ENCODE measurements at regions not wholly inside any gene's neighbourhood (a gene's known extent, or its start where the extent isn't known, plus 50 kb on each side); places are given as distances from the start of the nearest gene placed in this dataset.

DNA sequence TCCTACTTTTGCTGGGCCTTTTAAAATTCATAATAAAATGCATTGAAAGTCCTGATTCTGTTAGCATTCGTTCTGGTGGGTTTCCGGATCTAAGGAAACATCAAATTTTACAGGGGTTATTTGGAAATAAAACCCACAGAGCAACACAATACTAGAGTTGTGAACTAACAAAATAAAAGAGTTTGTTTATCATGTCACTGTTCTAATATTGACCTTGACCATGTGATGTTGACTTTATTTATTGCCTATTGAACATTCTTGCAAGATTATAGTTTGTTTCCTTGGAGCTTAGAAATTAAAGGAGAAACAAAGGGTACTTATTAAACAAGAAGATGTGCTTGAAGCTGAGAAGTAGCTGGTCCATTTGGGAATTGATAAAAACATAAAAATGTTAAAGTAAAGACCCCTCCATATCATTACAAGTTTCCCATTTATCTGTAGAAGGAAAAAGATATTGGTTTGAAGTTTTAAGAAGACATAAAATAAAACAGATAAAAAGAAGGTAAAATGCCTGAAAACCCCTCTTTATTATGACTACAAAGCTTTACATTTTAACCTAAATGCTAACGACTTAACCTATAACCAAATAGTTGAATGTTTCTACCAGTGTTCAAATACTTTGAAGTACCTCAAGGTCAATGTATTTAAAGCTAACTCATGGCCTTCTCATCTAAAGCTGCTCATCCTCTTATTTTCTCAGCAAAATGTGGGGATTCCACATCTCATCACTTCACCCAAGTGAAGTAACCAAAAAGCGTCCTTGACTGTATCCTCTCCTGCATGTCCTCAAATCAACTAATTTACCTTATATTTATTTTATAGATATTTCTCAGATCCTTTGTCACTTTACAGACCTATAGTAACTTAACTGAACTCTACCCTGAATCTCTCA is 179.6 kb downstream of the GASK1B start:
- TF ChIP-seq EP300 (IDR thresholded peaks at IDR 0.05; ENCODE audit: borderline replicate concordance) (no peak), TAF1 (IDR thresholded peaks at IDR 0.05; ENCODE audit: low read depth) (no peak), YY1 (IDR thresholded peaks at IDR 0.05; ENCODE audit: low read depth) (no peak), TEAD4 (IDR thresholded peaks at IDR 0.05) (no peak), RAD21 (IDR thresholded peaks at IDR 0.05; ENCODE audit: low read depth) (no peak), EGR1 (IDR thresholded peaks at IDR 0.05) (no peak)
- TF ChIP-seq, protein P1, sequence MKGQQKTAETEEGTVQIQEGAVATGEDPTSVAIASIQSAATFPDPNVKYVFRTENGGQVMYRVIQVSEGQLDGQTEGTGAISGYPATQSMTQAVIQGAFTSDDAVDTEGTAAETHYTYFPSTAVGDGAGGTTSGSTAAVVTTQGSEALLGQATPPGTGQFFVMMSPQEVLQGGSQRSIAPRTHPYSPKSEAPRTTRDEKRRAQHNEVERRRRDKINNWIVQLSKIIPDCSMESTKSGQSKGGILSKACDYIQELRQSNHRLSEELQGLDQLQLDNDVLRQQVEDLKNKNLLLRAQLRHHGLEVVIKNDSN (IDR thresholded peaks at IDR 0.05), result no peak

Measured in Ishikawa (cell line).